ENCODE measurements at regions not wholly inside any gene's neighbourhood (a gene's known extent, or its start where the extent isn't known, plus 50 kb on each side); places are given as distances from the start of the nearest gene placed in this dataset.

DNA sequence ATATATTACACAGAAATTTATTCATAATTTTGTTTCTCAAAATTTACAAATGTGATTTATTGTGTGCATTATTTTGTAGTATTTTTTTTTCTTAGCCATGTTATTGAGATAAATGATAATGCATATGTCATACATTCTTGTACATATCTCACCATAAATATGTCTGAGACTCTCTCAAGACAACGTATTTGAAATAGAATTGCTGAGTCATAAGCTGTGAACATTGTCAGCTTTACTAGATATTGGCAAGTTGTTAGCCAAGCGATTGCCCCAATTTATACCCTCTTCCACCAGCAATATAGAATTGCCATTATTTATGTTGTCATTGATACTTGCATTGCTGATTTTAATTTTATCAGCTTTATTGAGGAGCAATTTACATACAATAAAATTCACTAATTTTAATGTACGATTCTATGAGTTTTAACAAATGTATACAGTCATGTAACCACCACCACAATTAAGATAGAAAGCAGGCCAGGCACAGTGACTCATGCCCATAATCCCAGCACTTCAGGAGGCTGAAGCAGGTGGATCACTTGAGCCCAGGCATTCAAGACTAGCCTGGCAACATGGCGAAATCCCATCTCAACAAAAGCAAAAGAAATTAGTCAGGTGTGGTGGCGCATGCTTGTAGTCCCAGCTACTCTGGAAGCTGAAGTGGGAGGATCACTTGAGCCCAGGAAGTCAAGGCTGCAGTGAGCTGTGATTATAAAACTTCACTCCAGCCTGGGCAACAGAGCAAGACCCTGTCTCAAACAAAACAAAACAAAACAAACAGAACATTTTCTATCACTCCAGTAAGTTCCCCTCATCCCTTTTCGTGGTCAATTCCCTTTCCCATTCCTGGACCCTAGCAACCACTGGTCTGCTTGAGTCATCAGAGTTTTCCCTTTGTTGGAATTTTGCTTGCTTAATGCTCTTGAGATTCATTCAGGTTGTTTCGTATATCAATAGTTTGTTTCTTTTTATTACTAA lies 373.1 kb downstream of the MFSD1 start:
- H3K36me3 ChIP-seq (ENCODE audit: control insufficient read depth, insufficient read depth, low read length): no peaks in the 10 kb centered on the region
- Mint-ChIP-seq H3K36me3 (no peaks in the 10 kb centered on the region), H3K4me3 (no peak overlapping the region), H3K9me3 (peaks cover 0 to 5% of the 10 kb centered on the region in 2 donors), H3K27me3 (ENCODE audit: low read depth in 2 of 2) (no peaks in the 10 kb centered on the region), H3K4me1 (no peaks in the 10 kb centered on the region), H3K27ac (no peak overlapping the region)
- no peak overlapping the region for H3K4me3 ChIP-seq (ENCODE audit: low read length)
- TF ChIP-seq, protein P1, sequence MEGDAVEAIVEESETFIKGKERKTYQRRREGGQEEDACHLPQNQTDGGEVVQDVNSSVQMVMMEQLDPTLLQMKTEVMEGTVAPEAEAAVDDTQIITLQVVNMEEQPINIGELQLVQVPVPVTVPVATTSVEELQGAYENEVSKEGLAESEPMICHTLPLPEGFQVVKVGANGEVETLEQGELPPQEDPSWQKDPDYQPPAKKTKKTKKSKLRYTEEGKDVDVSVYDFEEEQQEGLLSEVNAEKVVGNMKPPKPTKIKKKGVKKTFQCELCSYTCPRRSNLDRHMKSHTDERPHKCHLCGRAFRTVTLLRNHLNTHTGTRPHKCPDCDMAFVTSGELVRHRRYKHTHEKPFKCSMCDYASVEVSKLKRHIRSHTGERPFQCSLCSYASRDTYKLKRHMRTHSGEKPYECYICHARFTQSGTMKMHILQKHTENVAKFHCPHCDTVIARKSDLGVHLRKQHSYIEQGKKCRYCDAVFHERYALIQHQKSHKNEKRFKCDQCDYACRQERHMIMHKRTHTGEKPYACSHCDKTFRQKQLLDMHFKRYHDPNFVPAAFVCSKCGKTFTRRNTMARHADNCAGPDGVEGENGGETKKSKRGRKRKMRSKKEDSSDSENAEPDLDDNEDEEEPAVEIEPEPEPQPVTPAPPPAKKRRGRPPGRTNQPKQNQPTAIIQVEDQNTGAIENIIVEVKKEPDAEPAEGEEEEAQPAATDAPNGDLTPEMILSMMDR (IDR thresholded peaks at IDR 0.05): no peak
- intact Hi-C loops (cut with micrococcal nuclease): no loop called here
- ATAC-seq: no peak
- 85% methylated on average over 4 of the region's 7 CpGs for WGBS (ENCODE audit: insufficient coverage)
- no peaks in the 10 kb centered on the region for H3K4me1 ChIP-seq (ENCODE audit: control insufficient read depth, insufficient read depth, low read length)
- H3K27me3 ChIP-seq (ENCODE audit: control insufficient read depth, insufficient read depth, low read length): no peaks in the 10 kb centered on the region
- H3K27ac ChIP-seq (ENCODE audit: low read length): no peak overlapping the region
- no peaks in the 10 kb centered on the region for H3K9me3 ChIP-seq (ENCODE audit: control insufficient read depth, insufficient read depth, low read length)
- no peak for DNase-seq

DNA sequence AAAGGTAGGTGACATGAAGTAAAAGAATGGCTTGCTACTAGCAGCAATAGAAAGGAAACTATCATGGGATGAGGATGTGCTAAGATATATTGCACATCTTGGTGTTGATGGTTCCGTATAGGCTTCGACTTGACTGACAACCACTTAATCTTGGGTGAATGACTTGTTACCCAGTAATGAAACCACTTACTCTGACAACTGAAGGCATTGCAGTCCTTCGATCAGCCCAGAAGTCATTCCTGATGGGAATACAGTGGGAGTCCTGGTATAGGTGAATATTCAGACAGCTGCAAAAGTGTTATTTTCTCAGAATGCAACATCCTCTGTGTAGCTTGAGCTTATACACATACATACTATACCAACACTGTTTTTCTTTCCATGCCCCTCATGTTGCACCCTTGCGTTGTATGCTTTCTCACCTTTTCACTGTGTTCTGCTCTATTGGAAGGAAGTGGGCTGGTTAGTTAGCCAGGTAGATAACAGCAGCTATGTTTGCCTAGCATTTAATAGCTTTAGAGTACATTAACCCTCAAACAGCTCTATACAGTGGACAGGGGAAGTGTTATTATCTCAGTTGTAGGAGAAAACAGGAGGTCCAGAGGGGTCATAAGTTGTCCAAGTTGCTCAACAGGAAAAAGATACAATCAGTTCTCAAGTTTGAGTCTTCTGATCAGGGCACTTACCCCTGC lies 376.5 kb downstream of the MFSD1 start:
- no peaks in the 10 kb centered on the region for H3K9me3 ChIP-seq (ENCODE audit: control insufficient read depth, insufficient read depth, low read length)
- H3K4me3 Mint-ChIP-seq: no peak overlapping the region
- H3K4me1 ChIP-seq (ENCODE audit: control insufficient read depth, insufficient read depth, low read length): no peaks in the 10 kb centered on the region
- H3K27me3 Mint-ChIP-seq (ENCODE audit: low read depth in 2 of 2): no peaks in the 10 kb centered on the region
- H3K9me3 Mint-ChIP-seq: peaks cover 8 to 14% of the 10 kb centered on the region in 2 donors
- no peak for ATAC-seq
- H3K36me3 Mint-ChIP-seq: no peaks in the 10 kb centered on the region
- no peaks in the 10 kb centered on the region for H3K36me3 ChIP-seq (ENCODE audit: control insufficient read depth, insufficient read depth, low read length)
- no peaks in the 10 kb centered on the region for H3K27me3 ChIP-seq (ENCODE audit: control insufficient read depth, insufficient read depth, low read length)
- no peaks in the 10 kb centered on the region for H3K4me1 Mint-ChIP-seq
- whole genome bisulfite sequencing (ENCODE audit: insufficient coverage): 74% methylated on average over 4 of the region's 4 CpGs
- DNase-seq: no peak
- H3K4me3 ChIP-seq (ENCODE audit: low read length): no peak overlapping the region
- no peak overlapping the region for H3K27ac ChIP-seq (ENCODE audit: low read length)
- H3K27ac Mint-ChIP-seq: no peak overlapping the region
- TF ChIP-seq, protein P1 (IDR thresholded peaks at IDR 0.05): no peak
- intact Hi-C loops (cut with micrococcal nuclease): no loop called here

DNA sequence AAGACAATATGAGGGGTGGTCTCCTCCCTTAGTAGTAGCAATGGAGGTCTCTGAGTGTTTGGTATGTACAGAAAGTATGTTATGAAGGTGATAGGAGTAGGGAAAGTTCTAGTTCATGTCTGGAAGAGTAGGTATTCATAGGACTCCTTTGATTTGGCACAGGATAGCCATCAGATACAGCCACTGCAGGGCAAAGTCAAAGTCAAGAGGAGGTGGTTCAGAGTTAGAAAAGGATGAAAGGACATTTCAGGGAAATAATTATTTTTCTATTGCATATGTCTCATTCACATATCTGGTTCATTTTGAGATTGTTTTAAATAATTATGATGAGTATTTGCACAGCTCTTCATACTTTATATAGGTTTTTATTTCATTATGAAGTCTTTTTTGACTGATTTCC lies 381.1 kb downstream of the MFSD1 start:
- H3K4me1 ChIP-seq (ENCODE audit: control insufficient read depth, insufficient read depth, low read length): no peaks in the 10 kb centered on the region
- no peaks in the 10 kb centered on the region for H3K36me3 Mint-ChIP-seq
- no peaks in the 10 kb centered on the region for H3K36me3 ChIP-seq (ENCODE audit: control insufficient read depth, insufficient read depth, low read length)
- intact Hi-C loops (cut with micrococcal nuclease): no loop called here
- H3K9me3 Mint-ChIP-seq: peaks cover 21% of the 10 kb centered on the region in 2 donors
- no peak overlapping the region for H3K4me3 Mint-ChIP-seq
- no peak overlapping the region for H3K27ac ChIP-seq (ENCODE audit: low read length)
- no peak for DNase-seq
- H3K27me3 Mint-ChIP-seq (ENCODE audit: low read depth in 2 of 2): no peaks in the 10 kb centered on the region
- H3K27me3 ChIP-seq (ENCODE audit: control insufficient read depth, insufficient read depth, low read length): no peaks in the 10 kb centered on the region
- H3K27ac Mint-ChIP-seq: no peak overlapping the region
- no peak for ATAC-seq
- no peaks in the 10 kb centered on the region for H3K4me1 Mint-ChIP-seq
- H3K4me3 ChIP-seq (ENCODE audit: low read length): no peak overlapping the region
- no peaks in the 10 kb centered on the region for H3K9me3 ChIP-seq (ENCODE audit: control insufficient read depth, insufficient read depth, low read length)
- TF ChIP-seq, protein P1 (IDR thresholded peaks at IDR 0.05): no peak

All from natural killer cell (primary cell).